AG04449 (cell line): ENCODE measurements at regions not wholly inside any gene's neighbourhood (a gene's known extent, or its start where the extent isn't known, plus 50 kb on each side); places are given as distances from the start of the nearest gene placed in this dataset.
A peak's percentile ranks its signal among the peaks of the same experiment; 100 is the strongest.

Experiments used
- CTCF ChIA-PET: fragments of 350-600 bp; formaldehyde crosslinking; extraction: SDS; loops from one replicate; lab custom pipeline; 2021; ENCODE audit warnings: antibody characterized with exemption; lab: Yijun Ruan, JAX
- POLR2A ChIA-PET: fragments of 400-600, 350-600 bp; formaldehyde crosslinking; extraction: SDS; loops from one replicate; lab custom pipeline; 2020; ENCODE audit warnings: antibody characterized with exemption, inconsistent platforms; lab: Yijun Ruan, JAX
- DNase-seq: peaks from one replicate; pipeline ENCODE4 v3.0.0-alpha.2; 2010; ENCODE audit warnings: low read depth, low spot score
- H3K4me3 ChIP-seq: 2 replicates; pipeline ENCODE4 v1.5.1; 2011; ENCODE audit warnings: low read depth, mild to moderate bottlenecking, control low read depth, low read length
- CTCF ChIP-seq: IDR thresholded peaks from one replicate; pipeline ENCODE4 v1.5.1; 2011; ENCODE audit warnings: mild to moderate bottlenecking, moderate library complexity, low read length, control low read depth, inconsistent platforms; ENCODE audit not compliant: insufficient read depth; ENCODE audit errors: missing control alignments

- no peak for TF ChIP-seq CTCF
- DNase-seq, result no peak
- H3K4me3 ChIP-seq, result no peak overlapping the region
- CTCF ChIA-PET, result interaction anchor here (1.2 to 11.8 kb wide), 7 partner anchors 9 to 326 kb away, joined by 4 to 247 read pairs (median 5); no protein-coding TSS in a partner anchor
- POLR2A ChIA-PET, result no interaction called here
Measured at GRCh38 chr6:154923199-154923869, 71.8 kb upstream of the TIAM2 start.

GRCh38 chr6:154925130-154925529 lies 70.0 kb upstream of the TIAM2 start:
- H3K4me3 ChIP-seq, result no peak overlapping the region
- DNase-seq, result no peak
- CTCF ChIA-PET, result interaction anchor here (0.7 to 11.8 kb wide), 10 partner anchors 10 to 324 kb away, joined by 3 to 247 read pairs (median 4); no protein-coding TSS in a partner anchor
- no peak for TF ChIP-seq CTCF
- POLR2A ChIA-PET, result no interaction called here

GRCh38 chr6:154926366-154926765 lies 68.7 kb upstream of the TIAM2 start:
- ChIA-PET POLR2A (no interaction called here), CTCF (interaction anchor here (0.9 to 11.8 kb wide), 14 partner anchors 9 to 390 kb away, joined by 3 to 247 read pairs (median 4); partner anchors contain the start of gene TFB1M)
- no peak for TF ChIP-seq CTCF
- no peak for DNase-seq
- no peak overlapping the region for H3K4me3 ChIP-seq

- peak; percentile 53 for TF ChIP-seq CTCF
- no peak for DNase-seq
- H3K4me3 ChIP-seq, result no peak overlapping the region
- POLR2A ChIA-PET, result no interaction called here
- CTCF ChIA-PET, result interaction anchor here (0.7 to 11.8 kb wide), 66 partner anchors 8 to 388 kb away, joined by 3 to 247 read pairs (median 4); partner anchors contain the start of gene TFB1M
Measured at GRCh38 chr6:154928325-154928922, 66.7 kb upstream of the TIAM2 start.

GRCh38 chr6:154930451-154930851 lies 64.7 kb upstream of the TIAM2 start:
- no peak for DNase-seq
- TF ChIP-seq CTCF, result no peak
- no peak overlapping the region for H3K4me3 ChIP-seq
- ChIA-PET CTCF (interaction anchor here (1.3 to 11.8 kb wide), 10 partner anchors 8 to 386 kb away, joined by 6 to 247 read pairs (median 22); partner anchors contain the start of gene TFB1M), POLR2A (no interaction called here)
